Panc1 (cell line): ENCODE measurements at regions not wholly inside any gene's neighbourhood (a gene's known extent, or its start where the extent isn't known, plus 50 kb on each side); places are given as distances from the start of the nearest gene placed in this dataset.

Experiments
- CTCF ChIP-seq: fragments of 450-650 bp; IDR thresholded peaks from 2 replicates; pipeline ENCODE4 v1.5.1; 2017; ENCODE audit warnings: mild to moderate bottlenecking
- REST ChIP-seq, 2 experiments: IDR thresholded peaks; 2 replicates each; pipeline ENCODE4 v1.6.1; 2011 to 2012; ENCODE audit warnings: low read depth in 2 of 2, control low read depth in 1 of 2, low read length in 1 of 2, mild to moderate bottlenecking in 1 of 2, moderate library complexity in 1 of 2; ENCODE audit not compliant: insufficient read depth in 1 of 2

- TF ChIP-seq CTCF: no peak
- TF ChIP-seq REST (IDR thresholded peaks at IDR 0.05; ENCODE audit: insufficient read depth in 1 of 2, low read depth in 2 of 2, low read length in 1 of 2): no peak
Observed at GRCh38 chr6:165090242-165090641, 219.2 kb downstream of the C6orf118 start.
